ENCODE measurements at regions not wholly inside any gene's neighbourhood (a gene's known extent, or its start where the extent isn't known, plus 50 kb on each side); places are given as distances from the start of the nearest gene placed in this dataset.
"Not testable (repeated sequence)": the region's sequence is repeated elsewhere in the genome, so short reads cannot be mapped to it uniquely, and the experiment has no call there.

DNA sequence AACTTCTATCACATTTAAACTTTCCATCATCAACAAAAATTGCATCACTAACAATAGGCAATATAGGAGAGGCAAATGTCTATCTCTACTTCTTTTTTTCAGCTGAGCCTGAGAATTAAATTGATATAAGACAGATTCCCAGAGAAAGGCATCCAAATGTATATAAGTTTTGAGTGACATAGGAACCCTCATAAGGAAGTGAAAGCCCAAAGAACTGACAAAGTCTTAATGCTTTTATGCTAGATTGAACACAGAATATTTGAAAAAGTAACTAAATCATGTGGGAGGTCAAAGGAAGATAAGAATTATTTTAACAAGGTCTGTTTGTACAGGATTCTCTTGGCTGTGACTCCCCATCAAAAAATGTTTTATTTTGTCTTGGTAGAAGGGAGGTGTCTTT lies 714.9 kb downstream of the GRXCR1 start:
- no peaks in the 10 kb centered on the region for H3K36me3 ChIP-seq (ENCODE audit: low read depth)
- no peak for ATAC-seq (ENCODE audit: low read depth)
- no peaks in the 10 kb centered on the region for H3K4me1 ChIP-seq (ENCODE audit: insufficient read depth, poor library complexity, severe bottlenecking)
- H3K27ac ChIP-seq (ENCODE audit: poor library complexity, severe bottlenecking): no peak overlapping the region
- DNase-seq (ENCODE audit: low spot score): no peak
- no peaks in the 10 kb centered on the region for H3K27me3 ChIP-seq (ENCODE audit: insufficient read depth, poor library complexity, severe bottlenecking)
- H3K9me3 ChIP-seq (ENCODE audit: severe bottlenecking): no peaks in the 10 kb centered on the region
- TF ChIP-seq, protein P1, sequence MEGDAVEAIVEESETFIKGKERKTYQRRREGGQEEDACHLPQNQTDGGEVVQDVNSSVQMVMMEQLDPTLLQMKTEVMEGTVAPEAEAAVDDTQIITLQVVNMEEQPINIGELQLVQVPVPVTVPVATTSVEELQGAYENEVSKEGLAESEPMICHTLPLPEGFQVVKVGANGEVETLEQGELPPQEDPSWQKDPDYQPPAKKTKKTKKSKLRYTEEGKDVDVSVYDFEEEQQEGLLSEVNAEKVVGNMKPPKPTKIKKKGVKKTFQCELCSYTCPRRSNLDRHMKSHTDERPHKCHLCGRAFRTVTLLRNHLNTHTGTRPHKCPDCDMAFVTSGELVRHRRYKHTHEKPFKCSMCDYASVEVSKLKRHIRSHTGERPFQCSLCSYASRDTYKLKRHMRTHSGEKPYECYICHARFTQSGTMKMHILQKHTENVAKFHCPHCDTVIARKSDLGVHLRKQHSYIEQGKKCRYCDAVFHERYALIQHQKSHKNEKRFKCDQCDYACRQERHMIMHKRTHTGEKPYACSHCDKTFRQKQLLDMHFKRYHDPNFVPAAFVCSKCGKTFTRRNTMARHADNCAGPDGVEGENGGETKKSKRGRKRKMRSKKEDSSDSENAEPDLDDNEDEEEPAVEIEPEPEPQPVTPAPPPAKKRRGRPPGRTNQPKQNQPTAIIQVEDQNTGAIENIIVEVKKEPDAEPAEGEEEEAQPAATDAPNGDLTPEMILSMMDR (IDR thresholded peaks at IDR 0.05; ENCODE audit: poor library complexity, severe bottlenecking): no peak
- H3K4me3 ChIP-seq (ENCODE audit: severe bottlenecking): no peak overlapping the region

DNA sequence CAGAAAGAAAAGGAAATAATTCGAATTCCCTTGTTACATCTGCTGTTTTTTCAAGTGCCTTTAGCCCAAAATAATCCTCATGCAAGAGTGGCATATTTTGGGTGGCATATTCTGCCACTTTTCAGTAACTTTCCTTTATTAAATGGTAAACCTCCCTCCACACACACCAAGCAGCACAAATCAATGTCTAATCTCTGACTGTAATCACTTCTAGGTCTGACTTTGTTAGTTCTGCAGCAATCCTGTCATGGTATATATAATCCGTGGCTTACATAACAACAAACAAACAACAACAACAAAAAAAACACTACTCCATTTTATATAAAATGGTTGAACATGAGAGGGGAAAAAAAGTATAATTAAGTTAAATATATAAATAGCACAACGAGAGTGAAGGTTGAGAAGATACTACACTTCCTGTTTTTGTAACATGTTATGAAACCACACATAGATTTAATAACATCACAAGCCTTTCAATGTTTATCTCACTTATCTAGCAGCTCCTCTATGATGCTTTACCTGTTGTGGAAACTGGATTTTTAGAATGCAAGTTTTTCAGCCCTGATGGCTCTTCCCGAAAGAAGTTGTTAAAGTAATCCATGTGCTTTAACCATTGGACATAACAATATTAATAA lies 715.4 kb downstream of the GRXCR1 start:
- Histone ChIP-seq H3K4me1 (ENCODE audit: insufficient read depth, poor library complexity, severe bottlenecking) (no peaks in the 10 kb centered on the region), H3K27me3 (ENCODE audit: insufficient read depth, poor library complexity, severe bottlenecking) (no peaks in the 10 kb centered on the region), H3K4me3 (ENCODE audit: severe bottlenecking) (no peak overlapping the region), H3K36me3 (ENCODE audit: low read depth) (no peaks in the 10 kb centered on the region), H3K27ac (ENCODE audit: poor library complexity, severe bottlenecking) (no peak overlapping the region), H3K9me3 (ENCODE audit: severe bottlenecking) (no peaks in the 10 kb centered on the region)
- no peak for DNase-seq (ENCODE audit: low spot score)
- TF ChIP-seq, protein P1 (IDR thresholded peaks at IDR 0.05; ENCODE audit: poor library complexity, severe bottlenecking): no peak
- no peak for ATAC-seq (ENCODE audit: low read depth)

DNA sequence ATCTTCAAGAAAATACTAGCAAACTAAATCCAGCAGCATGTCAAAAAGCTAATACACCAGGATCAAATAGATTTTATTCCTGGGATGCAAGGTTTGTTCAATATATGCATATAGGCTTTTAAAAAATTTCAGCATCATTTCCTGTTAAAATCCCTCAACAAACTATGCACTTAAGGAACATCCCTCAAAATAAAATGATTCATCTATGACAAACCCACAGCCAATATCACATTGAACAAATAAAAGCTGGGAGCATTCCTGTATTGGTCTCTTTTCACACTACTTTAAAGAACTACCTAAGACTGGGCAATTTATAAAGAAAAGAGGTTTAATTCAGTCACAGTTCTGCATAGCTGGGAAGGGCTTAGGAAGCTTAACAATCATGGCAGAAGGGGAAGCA lies 726.7 kb downstream of the GRXCR1 start:
- peak; percentile 36; the same call in 1 of the 3 replicates for ATAC-seq (ENCODE audit: low read depth)
- no peak for DNase-seq (ENCODE audit: low spot score)
- no peak overlapping the region for H3K27ac ChIP-seq (ENCODE audit: poor library complexity, severe bottlenecking)
- no peaks in the 10 kb centered on the region for H3K27me3 ChIP-seq (ENCODE audit: insufficient read depth, poor library complexity, severe bottlenecking)
- no peak overlapping the region for H3K4me3 ChIP-seq (ENCODE audit: severe bottlenecking)
- TF ChIP-seq, protein P1 (IDR thresholded peaks at IDR 0.05; ENCODE audit: poor library complexity, severe bottlenecking): no peak
- H3K36me3 ChIP-seq (ENCODE audit: low read depth): no peaks in the 10 kb centered on the region; the same call in 1 of the 2 replicates
- H3K4me1 ChIP-seq (ENCODE audit: insufficient read depth, poor library complexity, severe bottlenecking): no peaks in the 10 kb centered on the region
- H3K9me3 ChIP-seq (ENCODE audit: severe bottlenecking): no peaks in the 10 kb centered on the region

DNA sequence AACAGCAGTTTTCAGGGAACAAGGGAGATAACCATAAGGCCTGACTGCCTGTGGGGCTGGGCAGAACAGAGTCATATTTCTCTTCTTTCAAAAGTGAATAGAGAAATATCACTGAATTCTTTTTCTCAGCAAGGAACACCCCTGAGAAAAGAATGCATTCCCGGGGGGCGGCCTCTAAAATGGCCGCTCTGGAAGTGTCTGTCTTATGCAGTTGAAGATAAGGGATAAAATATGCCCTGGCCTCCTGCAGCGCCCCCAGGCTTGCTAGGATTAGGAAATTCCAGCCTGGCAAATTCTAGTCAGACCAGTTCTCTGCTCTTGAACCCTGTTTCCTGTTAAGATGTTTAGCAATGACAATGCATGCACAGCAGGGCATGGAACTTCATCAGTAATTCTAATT lies 745.4 kb downstream of the GRXCR1 start:
- H3K4me1 ChIP-seq (ENCODE audit: insufficient read depth, poor library complexity, severe bottlenecking); DNase-seq (ENCODE audit: low spot score); H3K27ac ChIP-seq (ENCODE audit: poor library complexity, severe bottlenecking); H3K4me3 ChIP-seq (ENCODE audit: severe bottlenecking); H3K36me3 ChIP-seq (ENCODE audit: low read depth); H3K27me3 ChIP-seq (ENCODE audit: insufficient read depth, poor library complexity, severe bottlenecking); ATAC-seq (ENCODE audit: low read depth); H3K9me3 ChIP-seq (ENCODE audit: severe bottlenecking): not testable (repeated sequence)

DNA sequence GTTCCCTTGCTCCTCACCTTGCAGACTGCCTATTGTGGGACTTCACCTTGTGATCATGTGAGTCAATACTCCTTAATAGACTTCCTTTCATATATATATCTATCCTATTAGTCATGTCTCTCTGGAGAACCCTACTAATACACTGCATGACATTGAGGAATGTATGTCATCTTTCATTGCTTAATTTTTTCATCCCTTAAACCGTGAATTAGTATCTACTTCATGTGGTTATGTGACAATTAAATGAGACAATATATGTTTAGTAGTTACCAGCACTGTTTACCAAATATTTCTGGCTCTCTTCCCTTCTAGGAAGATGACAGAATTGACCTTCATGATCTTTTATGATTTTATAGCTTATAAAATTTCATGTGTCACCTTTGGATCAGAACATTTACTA lies 759.5 kb downstream of the GRXCR1 start:
- no peaks in the 10 kb centered on the region for H3K9me3 ChIP-seq (ENCODE audit: severe bottlenecking)
- TF ChIP-seq, protein P1 (IDR thresholded peaks at IDR 0.05; ENCODE audit: poor library complexity, severe bottlenecking): no peak
- DNase-seq (ENCODE audit: low spot score): no peak
- H3K36me3 ChIP-seq (ENCODE audit: low read depth): no peaks in the 10 kb centered on the region
- H3K4me3 ChIP-seq (ENCODE audit: severe bottlenecking): no peak overlapping the region
- ATAC-seq (ENCODE audit: low read depth): no peak
- H3K27ac ChIP-seq (ENCODE audit: poor library complexity, severe bottlenecking): no peak overlapping the region
- H3K4me1 ChIP-seq (ENCODE audit: insufficient read depth, poor library complexity, severe bottlenecking): no peaks in the 10 kb centered on the region
- H3K27me3 ChIP-seq (ENCODE audit: insufficient read depth, poor library complexity, severe bottlenecking): no peaks in the 10 kb centered on the region

DNA sequence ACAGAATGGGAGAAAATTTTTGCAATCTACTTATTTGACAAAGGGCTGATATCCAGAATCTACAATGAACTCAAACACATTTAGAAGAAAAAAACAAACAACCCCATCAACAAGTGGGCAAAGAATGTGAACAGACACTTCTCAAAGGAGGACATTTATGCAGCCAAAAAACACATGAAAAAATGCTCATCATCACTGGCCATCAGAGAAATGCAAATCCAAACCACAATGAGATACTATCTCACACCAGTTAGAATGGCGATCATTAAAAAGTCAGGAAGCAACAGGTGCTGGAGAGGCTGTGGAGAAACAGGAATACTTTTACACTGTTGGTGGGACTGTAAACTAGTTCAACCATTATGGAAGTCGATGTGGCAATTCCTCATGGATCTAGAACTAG lies 767.0 kb downstream of the GRXCR1 start:
- not testable (repeated sequence) for H3K27ac ChIP-seq (ENCODE audit: poor library complexity, severe bottlenecking); DNase-seq (ENCODE audit: low spot score); H3K4me1 ChIP-seq (ENCODE audit: insufficient read depth, poor library complexity, severe bottlenecking); H3K9me3 ChIP-seq (ENCODE audit: severe bottlenecking); H3K27me3 ChIP-seq (ENCODE audit: insufficient read depth, poor library complexity, severe bottlenecking); ATAC-seq (ENCODE audit: low read depth); H3K4me3 ChIP-seq (ENCODE audit: severe bottlenecking); H3K36me3 ChIP-seq (ENCODE audit: low read depth)

DNA sequence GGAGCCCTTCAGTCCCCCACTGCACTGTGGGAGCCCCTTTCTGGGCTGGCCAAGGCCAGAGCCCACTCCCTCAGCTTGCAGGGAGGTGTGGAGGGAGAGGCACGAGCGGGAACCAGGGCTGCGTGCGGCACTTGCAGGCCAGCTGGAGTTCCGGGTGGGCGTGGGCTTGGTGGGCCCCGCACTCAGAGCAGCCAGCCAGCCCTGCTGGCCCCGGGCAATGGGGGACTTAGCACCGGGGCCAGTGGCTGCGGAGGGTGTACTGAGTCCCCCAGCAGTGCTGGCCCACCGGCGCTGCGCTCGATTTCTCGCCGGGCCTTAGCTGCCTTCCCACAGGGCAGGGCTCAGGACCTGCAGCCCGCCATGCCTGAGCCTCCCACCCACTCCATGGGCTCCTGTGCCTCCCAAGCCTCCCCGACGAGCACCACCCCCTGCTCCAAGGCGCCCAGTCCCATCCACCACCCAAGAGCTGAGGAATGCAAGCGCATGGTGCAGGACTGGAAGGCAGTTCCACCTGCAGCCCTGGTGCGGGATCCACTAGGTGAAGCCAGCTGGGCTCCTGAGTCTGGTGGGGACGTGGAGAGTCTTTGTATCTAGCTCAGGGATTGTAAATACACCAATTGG lies 776.2 kb downstream of the KCTD8 start:
- H3K27ac ChIP-seq (ENCODE audit: poor library complexity, severe bottlenecking); ATAC-seq (ENCODE audit: low read depth); H3K36me3 ChIP-seq (ENCODE audit: low read depth); H3K9me3 ChIP-seq (ENCODE audit: severe bottlenecking); H3K4me1 ChIP-seq (ENCODE audit: insufficient read depth, poor library complexity, severe bottlenecking); H3K27me3 ChIP-seq (ENCODE audit: insufficient read depth, poor library complexity, severe bottlenecking); DNase-seq (ENCODE audit: low spot score); H3K4me3 ChIP-seq (ENCODE audit: severe bottlenecking): not testable (repeated sequence)
